ENCODE measurements at regions not wholly inside any gene's neighbourhood (a gene's known extent, or its start where the extent isn't known, plus 50 kb on each side); places are given as distances from the start of the nearest gene placed in this dataset.

- H3K4me3 ChIP-seq (ENCODE audit: control insufficient read depth, low read depth, low read length) = no peak overlapping the region
- DNase-seq (ENCODE audit: low read depth) = no peak
- TF ChIP-seq, protein P1, sequence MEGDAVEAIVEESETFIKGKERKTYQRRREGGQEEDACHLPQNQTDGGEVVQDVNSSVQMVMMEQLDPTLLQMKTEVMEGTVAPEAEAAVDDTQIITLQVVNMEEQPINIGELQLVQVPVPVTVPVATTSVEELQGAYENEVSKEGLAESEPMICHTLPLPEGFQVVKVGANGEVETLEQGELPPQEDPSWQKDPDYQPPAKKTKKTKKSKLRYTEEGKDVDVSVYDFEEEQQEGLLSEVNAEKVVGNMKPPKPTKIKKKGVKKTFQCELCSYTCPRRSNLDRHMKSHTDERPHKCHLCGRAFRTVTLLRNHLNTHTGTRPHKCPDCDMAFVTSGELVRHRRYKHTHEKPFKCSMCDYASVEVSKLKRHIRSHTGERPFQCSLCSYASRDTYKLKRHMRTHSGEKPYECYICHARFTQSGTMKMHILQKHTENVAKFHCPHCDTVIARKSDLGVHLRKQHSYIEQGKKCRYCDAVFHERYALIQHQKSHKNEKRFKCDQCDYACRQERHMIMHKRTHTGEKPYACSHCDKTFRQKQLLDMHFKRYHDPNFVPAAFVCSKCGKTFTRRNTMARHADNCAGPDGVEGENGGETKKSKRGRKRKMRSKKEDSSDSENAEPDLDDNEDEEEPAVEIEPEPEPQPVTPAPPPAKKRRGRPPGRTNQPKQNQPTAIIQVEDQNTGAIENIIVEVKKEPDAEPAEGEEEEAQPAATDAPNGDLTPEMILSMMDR (conservative IDR thresholded peaks at IDR 0.05; ENCODE audit: control insufficient read depth, insufficient read depth, low read depth, low read length) = no peak
Measured at GRCh38 chr4:58477950-58478349, 1367.8 kb upstream of the IGFBP7 start.

- no peak for DNase-seq (ENCODE audit: low read depth)
- TF ChIP-seq, protein P1 (conservative IDR thresholded peaks at IDR 0.05; ENCODE audit: control insufficient read depth, insufficient read depth, low read depth, low read length) = no peak
- no peak overlapping the region for H3K4me3 ChIP-seq (ENCODE audit: control insufficient read depth, low read depth, low read length)
Measured at GRCh38 chr4:58477513-58477912, 1367.3 kb upstream of the IGFBP7 start.

DNA sequence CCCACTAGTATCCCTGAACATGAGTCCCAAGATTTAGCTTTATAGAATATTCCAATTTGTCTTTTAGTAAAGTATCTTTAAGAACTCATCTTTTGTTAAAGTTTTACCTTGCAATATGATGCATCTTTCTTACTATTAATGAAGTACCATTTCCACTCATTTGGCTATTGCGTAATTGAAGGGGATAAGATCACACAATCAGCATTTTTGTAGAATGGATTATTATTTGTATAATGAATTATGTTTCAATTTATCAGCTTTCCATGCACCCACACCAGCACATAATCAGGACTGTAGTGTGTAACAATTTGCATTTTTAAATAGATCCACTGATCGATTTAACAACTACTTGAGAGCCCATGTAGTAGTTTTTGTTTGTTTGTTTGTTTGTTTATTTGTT, 1364.9 kb upstream of the IGFBP7 start:
- no peak for DNase-seq (ENCODE audit: low read depth)
- TF ChIP-seq, protein P1 (conservative IDR thresholded peaks at IDR 0.05; ENCODE audit: control insufficient read depth, insufficient read depth, low read depth, low read length) = no peak
- no peak overlapping the region for H3K4me3 ChIP-seq (ENCODE audit: control insufficient read depth, low read depth, low read length)

GRCh38 chr4:58465031-58465430, 1354.8 kb upstream of the IGFBP7 start:
- DNase-seq (ENCODE audit: low read depth) = no peak
- TF ChIP-seq, protein P1 (conservative IDR thresholded peaks at IDR 0.05; ENCODE audit: control insufficient read depth, insufficient read depth, low read depth, low read length) = no peak
- H3K4me3 ChIP-seq (ENCODE audit: control insufficient read depth, low read depth, low read length) = no peak overlapping the region

DNA sequence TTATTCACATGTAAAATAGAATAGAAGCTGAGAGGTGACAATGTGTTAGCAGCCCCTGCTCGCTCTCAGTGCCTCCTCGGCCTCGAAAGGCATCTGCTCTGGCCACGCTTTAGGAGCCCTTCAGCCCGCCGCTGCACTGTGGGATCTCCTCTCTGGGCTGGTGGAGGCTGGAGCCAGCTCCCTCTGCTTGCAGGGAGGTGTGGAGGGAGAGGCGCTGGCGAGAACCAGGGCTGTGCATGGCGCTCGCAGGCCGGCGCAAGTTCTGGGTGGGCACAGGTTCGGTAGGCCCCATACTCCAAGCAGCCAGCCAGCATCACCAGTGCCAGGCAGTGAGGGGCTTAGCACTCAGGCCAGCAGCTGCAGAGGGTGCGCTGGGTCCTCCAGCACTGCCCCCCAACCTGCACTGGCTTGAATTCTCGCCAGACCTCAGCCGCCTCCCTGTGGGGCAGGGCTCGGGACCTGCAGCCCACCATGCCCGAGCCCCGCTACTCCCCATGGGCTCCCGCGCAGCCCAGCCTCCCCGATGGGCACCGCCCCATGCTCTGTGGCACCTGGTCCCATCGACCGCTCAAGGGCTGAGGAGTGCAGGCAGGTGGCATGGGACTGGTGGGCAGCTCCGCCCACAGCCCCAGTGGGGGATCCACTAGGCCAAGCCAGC, 1346.7 kb upstream of the IGFBP7 start:
- TF ChIP-seq, protein P1 (conservative IDR thresholded peaks at IDR 0.05; ENCODE audit: control insufficient read depth, insufficient read depth, low read depth, low read length) = no peak
- DNase-seq (ENCODE audit: low read depth) = no peak
- no peak overlapping the region for H3K4me3 ChIP-seq (ENCODE audit: control insufficient read depth, low read depth, low read length)

DNA sequence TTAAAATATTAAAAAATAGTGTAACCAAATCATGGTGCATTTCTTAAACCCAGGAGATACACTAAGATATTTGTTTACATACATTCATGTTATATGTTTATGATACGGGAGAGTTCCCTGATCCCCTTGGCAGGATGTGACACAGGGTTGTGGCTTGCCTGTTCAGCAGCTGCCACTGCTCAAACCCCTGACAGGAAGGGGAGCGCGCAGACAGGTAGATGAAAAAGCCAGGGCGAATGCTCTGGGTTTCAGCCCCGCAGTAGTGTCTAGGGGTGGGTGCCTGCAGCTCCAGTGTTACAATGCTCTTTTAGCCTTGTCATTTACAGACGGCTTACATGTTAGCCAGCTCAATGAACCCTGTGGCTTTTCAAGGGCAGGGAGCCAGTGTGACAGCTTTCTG, 1343.8 kb upstream of the IGFBP7 start:
- H3K4me3 ChIP-seq (ENCODE audit: control insufficient read depth, low read depth, low read length) = no peak overlapping the region
- DNase-seq (ENCODE audit: low read depth) = no peak
- TF ChIP-seq, protein P1 (conservative IDR thresholded peaks at IDR 0.05; ENCODE audit: control insufficient read depth, insufficient read depth, low read depth, low read length) = no peak

DNA sequence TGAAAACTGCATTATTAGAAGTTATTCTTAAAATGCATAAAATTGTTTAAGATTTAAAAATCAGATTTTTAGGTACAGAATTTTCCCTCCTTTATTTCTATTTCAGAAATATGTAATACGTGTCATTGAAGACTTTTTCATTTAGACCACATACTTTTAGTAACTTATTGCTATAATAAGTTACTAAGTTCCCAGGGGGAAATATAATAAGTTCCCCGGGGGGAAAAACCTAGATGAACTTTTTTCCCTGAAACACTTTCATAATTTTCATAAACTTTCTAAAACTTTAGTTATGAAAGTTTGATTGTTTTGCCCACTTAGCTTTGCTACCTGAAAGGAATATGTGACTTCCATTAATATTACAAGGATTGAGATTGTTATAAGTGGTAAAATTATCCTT, 1341.5 kb upstream of the IGFBP7 start:
- DNase-seq (ENCODE audit: low read depth) = no peak
- TF ChIP-seq, protein P1 (conservative IDR thresholded peaks at IDR 0.05; ENCODE audit: control insufficient read depth, insufficient read depth, low read depth, low read length) = no peak
- no peak overlapping the region for H3K4me3 ChIP-seq (ENCODE audit: control insufficient read depth, low read depth, low read length)
